Left cardiac atrium (tissue), 4 donors: ENCODE measurements at regions not wholly inside any gene's neighbourhood (a gene's known extent, or its start where the extent isn't known, plus 50 kb on each side); places are given as distances from the start of the nearest gene placed in this dataset.
"Not testable (repeated sequence)": the region's sequence is repeated elsewhere in the genome, so short reads cannot be mapped to it uniquely, and the experiment has no call there.

ENCODE experiments used
- ATAC-seq, 2 donors: fragments of 200-7000 bp; cut with Tn5 transposase; one replicate each; pipeline ENCODE4 v1.9.1; 2020; ENCODE audit warnings: mild to moderate bottlenecking in 2 of 2, moderate library complexity in 2 of 2
- DNase-seq: peaks from one replicate; pipeline ENCODE4 v3.0.0-alpha.2; 2020
- intact Hi-C, 2 donors: fragments of 100-400 bp; cut with DNase I; formaldehyde crosslinking; loops; one replicate each; pipeline versions ENCODE4 v1.14.1 to v1.15.1; 2022 to 2023
- donor health status: DM: no; HTN: yes; CAD: no.
- donor health status: DM: no; HTN: yes; CAD: no; lungs with severe emphysema.
- donor health status: DM: yes; HTN: yes; CAD: no.
- donor health status: Dilated cardiomyopathy.

GRCh38 chr4:147287588-147287890 is 193.4 kb upstream of the EDNRA start:
- ATAC-seq (no peak), DNase-seq (no peak)
- intact Hi-C loops: no loop called here

DNA sequence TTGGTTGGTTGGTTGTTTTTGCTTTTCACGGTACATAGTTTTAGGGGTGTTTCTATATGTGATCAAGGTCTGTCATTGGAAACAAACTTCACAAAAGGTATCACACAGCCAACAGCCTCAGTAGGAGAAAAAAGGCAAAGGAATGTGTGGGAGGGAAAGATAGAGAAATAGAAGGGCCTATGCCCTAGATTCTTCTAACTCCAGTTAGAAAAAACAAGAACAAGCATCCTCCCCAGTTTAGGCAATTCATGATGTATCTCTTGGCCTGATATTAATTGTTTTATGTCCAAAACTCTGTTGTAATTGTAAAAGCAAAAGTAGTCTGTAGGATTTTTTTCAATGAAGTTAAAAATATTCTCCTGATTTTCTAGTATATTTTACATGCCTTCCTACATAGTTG is 192.4 kb upstream of the EDNRA start:
- ATAC-seq (peak in 1 of 2 donors; percentile 44), DNase-seq (no peak)
- intact Hi-C loops: no loop called here

DNA sequence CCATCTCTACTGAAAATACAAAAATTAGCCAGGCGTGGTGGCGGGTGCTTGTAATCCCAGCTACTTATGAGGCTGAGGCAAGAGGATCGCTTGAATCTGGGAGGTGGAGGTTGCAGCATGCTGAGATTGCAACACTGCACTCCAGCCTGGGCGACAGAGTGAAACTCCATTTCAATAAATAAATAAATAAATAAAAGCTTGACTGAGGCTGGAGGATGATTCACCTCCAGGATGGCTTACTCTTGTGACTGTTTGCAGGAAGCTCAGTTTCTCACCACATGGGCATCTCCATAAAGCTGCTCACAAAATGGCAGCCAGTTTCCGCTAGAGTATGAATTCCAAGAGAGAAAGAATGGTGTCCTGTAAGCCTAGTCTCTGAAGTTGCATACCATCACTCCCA is 191.7 kb upstream of the EDNRA start:
- intact Hi-C loops: no loop called here
- ATAC-seq (no peak), DNase-seq (no peak)

DNA sequence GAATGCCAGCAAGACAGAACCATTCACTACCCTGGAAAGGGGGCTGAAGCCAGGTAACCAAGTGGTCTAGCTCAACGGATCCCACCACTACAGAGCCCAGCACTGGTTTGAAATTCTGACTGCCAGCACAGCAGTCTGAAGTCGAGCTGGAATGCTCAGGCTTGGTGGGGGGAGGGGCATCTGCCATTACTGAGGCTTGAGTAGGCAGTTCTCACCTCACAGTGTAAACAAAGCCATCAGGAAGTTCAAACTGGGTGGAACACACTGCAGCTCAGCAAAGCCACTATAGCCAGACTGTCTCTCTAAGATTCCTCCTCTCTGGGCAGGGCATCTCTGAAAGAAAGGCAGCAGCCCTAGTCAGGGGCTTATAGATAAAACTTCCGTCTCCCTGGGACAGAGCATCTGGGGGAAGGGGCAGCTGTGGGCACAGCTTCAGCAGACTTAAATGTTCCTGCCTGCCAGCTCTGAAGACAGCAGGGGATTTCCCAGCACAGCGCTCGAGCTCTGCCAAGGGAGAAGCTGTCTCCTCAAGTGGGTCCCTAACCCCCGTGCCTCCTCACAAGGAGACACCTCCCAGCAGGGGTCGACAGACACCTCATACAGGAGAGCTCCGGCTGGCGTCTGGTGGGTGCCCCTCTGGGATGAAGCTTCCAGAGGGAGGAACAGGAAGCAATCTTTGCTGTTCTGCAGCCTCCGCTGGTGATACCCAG is 188.1 kb upstream of the EDNRA start:
- ATAC-seq, DNase-seq, intact Hi-C loops: not testable (repeated sequence)

DNA sequence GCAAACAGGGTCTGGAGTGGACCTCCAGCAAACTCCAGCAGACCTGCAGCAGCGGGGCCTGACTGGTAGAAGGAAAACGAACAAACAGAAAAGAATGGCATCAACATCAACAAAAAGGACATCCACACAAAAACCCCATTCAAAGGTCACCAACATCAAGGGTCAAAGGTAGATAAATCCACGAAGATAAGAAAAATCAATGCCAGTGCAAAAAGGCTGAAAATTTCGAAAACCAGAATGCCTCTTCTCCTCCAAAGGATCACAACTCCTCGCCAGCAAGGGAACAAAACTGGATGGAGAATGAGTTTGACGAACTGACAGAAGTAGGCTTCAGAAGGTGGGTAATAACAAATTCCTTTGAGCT is 187.6 kb upstream of the EDNRA start:
- intact Hi-C loops: not testable (repeated sequence)

DNA sequence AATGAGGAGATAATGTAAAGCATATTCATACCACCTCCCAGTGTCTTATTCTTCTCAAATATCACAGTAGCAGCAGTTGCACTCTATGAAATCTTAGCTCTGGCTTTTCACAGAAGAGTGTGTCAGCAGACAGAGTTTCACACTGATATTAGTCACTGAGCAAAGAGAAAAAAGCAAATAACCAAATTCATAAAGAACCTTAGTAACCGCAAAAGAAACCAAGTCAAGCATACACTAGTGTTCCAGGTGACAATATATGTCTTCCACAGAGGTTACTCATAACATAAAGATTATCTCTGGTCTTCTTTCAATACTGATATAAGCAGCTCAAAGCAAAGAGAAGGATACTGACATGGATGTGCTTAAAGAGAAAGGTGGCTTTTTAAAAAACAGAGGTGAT is 181.7 kb upstream of the EDNRA start:
- ATAC-seq (no peak), DNase-seq (no peak)
- intact Hi-C loops: no loop called here

More for the DNA sequence above, 187.6 kb upstream of the EDNRA start:
- DNase-seq, ATAC-seq: not testable (repeated sequence)

DNA sequence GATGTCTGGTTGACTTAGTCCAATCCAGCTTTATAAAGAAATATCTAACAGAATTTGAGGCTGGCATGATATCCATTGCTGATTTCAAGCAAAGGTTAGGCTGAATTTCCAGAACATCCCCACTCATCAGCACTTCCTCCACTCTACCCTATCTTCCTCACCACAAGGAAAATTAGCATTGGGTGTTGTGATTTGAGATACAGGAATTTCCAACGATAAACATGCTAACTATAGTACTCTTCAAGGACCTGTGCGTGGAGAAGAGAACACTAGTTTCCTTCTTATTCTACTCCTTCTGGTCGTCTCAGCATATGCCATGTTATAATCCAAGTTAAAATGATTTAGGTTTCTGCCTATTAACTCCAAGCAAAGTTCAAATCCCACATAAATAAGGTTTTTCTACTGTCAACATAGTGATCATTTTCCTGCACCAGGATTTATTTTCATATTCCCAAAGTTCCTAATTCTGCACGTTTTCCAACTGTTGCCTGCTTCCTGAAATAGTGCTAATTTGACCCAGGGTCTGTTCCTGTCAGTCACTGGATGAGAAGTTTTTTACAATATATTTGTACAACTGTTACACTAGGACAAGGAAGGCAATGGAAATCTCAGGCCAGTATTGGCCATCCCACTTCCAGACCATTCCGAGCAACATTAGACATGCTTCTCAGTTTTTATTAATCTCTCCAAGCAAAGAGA is 177.6 kb upstream of the EDNRA start:
- ATAC-seq: no peak
- intact Hi-C loops: no loop called here
- no peak for DNase-seq

GRCh38 chr4:147303873-147304229 is 177.0 kb upstream of the EDNRA start:
- DNase-seq: no peak
- intact Hi-C loops: no loop called here
- ATAC-seq: no peak

DNA sequence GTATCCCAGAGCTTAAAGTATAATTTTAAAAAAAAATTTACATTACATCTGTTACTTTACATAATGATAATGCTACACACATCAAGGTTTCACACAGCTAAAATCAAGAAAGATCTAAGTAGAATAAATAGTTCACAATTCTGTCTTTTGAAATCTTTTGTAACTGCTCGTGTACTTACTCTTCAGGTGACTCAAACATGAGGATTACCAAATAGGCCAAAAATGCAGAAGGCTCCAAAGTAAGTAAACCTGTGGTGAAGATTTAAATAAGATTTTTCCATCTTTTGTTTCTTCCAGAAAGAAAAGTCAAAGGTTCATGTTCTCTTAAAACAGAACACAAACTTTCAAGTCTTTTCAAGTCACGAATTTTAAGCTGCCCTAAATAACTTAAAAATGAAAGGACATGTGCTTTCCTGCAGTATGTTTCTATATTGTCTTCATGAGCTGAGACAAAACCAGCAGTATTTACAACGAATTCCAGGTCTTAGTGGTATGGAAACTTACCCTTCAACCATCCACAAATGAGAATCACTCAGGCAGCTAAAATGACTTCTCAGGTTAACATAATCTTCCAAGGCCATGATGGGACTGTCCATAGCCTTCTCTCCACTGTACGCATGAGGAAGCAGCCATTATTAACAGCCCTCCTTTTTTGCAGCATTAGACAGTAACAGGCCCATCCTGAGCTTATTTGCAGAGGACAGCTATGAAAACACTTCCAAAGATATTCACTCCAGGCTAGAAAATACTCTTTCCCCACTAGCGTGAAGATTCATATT is 172.8 kb upstream of the EDNRA start:
- ATAC-seq (no peak), DNase-seq (no peak)
- intact Hi-C loops: no loop called here

GRCh38 chr4:147309434-147309833 is 171.5 kb upstream of the EDNRA start:
- intact Hi-C loops: no loop called here
- ATAC-seq (no peak), DNase-seq (no peak)

GRCh38 chr4:147310312-147310711 is 170.6 kb upstream of the EDNRA start:
- ATAC-seq: no peak
- intact Hi-C loops: no loop called here
- DNase-seq: no peak

- no peak for ATAC-seq
- DNase-seq: no peak
- intact Hi-C loops: no loop called here
Observed at GRCh38 chr4:147311956-147312355, 168.9 kb upstream of the EDNRA start.

- DNase-seq: no peak
- intact Hi-C loops: no loop called here
- ATAC-seq: peak in 1 of 2 donors; percentile 34
Observed at GRCh38 chr4:147312376-147313046, 168.4 kb upstream of the EDNRA start.

DNA sequence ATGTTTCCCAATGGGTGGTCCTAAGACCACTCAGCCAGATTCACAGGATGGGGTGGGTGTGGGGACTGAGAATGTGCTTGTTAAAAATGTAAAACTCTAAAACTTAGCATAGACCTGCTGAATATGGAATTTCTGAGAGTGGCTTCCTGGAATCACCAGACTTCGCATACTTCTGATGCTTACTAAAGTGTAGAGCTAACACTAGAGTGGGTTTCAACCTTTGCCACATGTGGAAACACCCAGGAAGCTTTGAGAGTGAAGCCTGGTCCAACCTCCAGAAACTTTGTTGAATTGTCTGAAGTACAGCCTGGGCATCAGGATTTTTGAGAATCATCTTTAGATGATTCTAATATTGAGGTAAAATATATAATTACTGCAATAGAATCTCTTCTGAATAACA is 167.8 kb upstream of the EDNRA start:
- DNase-seq (no peak), ATAC-seq (no peak)
- intact Hi-C loops: no loop called here

GRCh38 chr4:147318586-147318985 is 162.3 kb upstream of the EDNRA start:
- no peak for ATAC-seq
- intact Hi-C loops: no loop called here
- DNase-seq: no peak

DNA sequence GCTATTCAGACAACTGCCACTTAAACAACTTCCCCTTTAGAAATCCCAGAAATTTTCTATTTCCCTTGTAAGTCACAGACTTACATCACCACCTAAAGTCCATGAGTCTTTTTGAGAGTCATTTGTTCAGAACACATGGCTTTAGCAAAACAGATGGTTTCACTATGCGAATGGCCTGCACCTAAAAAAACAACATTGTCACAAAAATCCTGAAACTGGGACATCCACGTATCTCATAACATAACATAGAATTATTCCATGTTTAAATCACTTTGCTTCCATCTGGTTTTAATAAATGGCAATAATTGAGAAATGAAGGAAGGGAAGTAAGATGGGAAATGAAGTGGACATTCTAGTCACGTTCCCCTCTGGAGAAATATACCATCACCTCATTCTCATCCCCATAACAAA is 155.3 kb upstream of the EDNRA start:
- ATAC-seq: no peak
- intact Hi-C loops: loop anchor here in 1 of 2 donors (5.0 kb wide), 2 partner anchors 153 to 157 kb away; partner anchors contain the start of gene EDNRA
- no peak for DNase-seq

- DNase-seq: no peak
- ATAC-seq: peak in 1 of 2 donors; percentile 62
- intact Hi-C loops: loop anchor here in 1 of 2 donors (5.0 kb wide), 2 partner anchors 154 to 156 kb away; partner anchors contain the start of gene EDNRA
Observed at GRCh38 chr4:147326591-147326990, 154.3 kb upstream of the EDNRA start.

DNA sequence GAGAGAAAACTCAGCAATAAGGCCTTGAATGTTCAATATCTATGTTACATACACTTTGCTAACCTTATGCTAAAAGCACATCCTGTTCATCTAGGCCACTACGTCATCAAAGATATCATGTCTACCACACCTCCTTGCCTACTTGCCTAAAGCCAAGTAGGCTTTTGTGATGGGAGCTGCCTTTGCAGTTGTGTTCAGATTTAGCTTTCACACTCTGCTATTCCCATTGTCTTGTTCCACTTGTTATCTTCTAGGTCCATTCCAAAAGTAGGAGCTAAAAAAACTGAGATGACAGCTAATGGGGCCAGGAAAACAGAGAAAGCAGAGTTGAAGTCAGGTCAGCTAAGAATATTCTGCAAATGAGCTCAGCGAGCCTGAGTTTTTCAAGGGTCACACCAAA is 153.6 kb upstream of the EDNRA start:
- peak; percentile 85 to 86 for ATAC-seq
- DNase-seq: no peak
- intact Hi-C loops: loop anchor here in 1 of 2 donors (5.0 kb wide), 2 partner anchors 155 kb away; partner anchors contain the start of gene EDNRA

GRCh38 chr4:147328189-147328588 is 152.7 kb upstream of the EDNRA start:
- intact Hi-C loops: loop anchor here in 1 of 2 donors (5.0 kb wide), 2 partner anchors 154 to 156 kb away; partner anchors contain the start of gene EDNRA
- DNase-seq (no peak), ATAC-seq (no peak)
